Osteoblast (primary cell): ENCODE measurements at regions not wholly inside any gene's neighbourhood (a gene's known extent, or its start where the extent isn't known, plus 50 kb on each side); places are given as distances from the start of the nearest gene placed in this dataset.
"Not testable (repeated sequence)": the region's sequence is repeated elsewhere in the genome, so short reads cannot be mapped to it uniquely, and the experiment has no call there.

ENCODE experiments used
- DNase-seq: peaks from one replicate; pipeline ENCODE4 v3.0.0; 2011; ENCODE audit warnings: low spot score, mixed read lengths; ENCODE audit not compliant: insufficient read length; ENCODE audit errors: missing footprints
- H2AFZ ChIP-seq: 2 replicates; pipeline ENCODE4 v1.6.0; 2011; ENCODE audit warnings: mild to moderate bottlenecking, low read length
- H3K27ac ChIP-seq: 2 replicates; pipeline ENCODE4 v1.5.1; 2011; ENCODE audit warnings: mild to moderate bottlenecking, low read depth, low read length, moderate library complexity
- H3K27me3 ChIP-seq: 2 replicates; pipeline ENCODE4 v1.6.0; 2012; ENCODE audit warnings: mild to moderate bottlenecking, control low read depth, inconsistent platforms, low read length, moderate library complexity; ENCODE audit not compliant: insufficient read depth
- H3K36me3 ChIP-seq: 2 replicates; pipeline ENCODE4 v1.5.1; 2011; ENCODE audit warnings: mild to moderate bottlenecking, low read length, control low read depth, moderate library complexity; ENCODE audit not compliant: insufficient read depth
- H3K4me1 ChIP-seq: 2 replicates; pipeline ENCODE4 v1.5.1; 2011; ENCODE audit warnings: mild to moderate bottlenecking, low read length, control low read depth, moderate library complexity; ENCODE audit not compliant: insufficient read depth
- H3K4me2 ChIP-seq: 2 replicates; pipeline ENCODE4 v1.6.0; 2011; ENCODE audit warnings: mild to moderate bottlenecking, low read length; ENCODE audit not compliant: insufficient read depth
- H3K4me3 ChIP-seq: fragments of 200-600 bp; sonication (generic); 3 replicates; pipeline ENCODE4 v1.5.1; 2012; ENCODE audit warnings: mild to moderate bottlenecking, low read length, inconsistent platforms; ENCODE audit not compliant: insufficient read depth
- H3K79me2 ChIP-seq: 2 replicates; pipeline ENCODE4 v1.6.0; 2012; ENCODE audit warnings: mild to moderate bottlenecking, low read length, control low read depth, inconsistent platforms; ENCODE audit not compliant: insufficient read depth
- H3K9me3 ChIP-seq: 2 replicates; pipeline ENCODE4 v1.5.1; 2011; ENCODE audit warnings: low read depth, low read length, control low read depth
- H4K20me1 ChIP-seq: 2 replicates; pipeline ENCODE4 v1.6.0; 2012; ENCODE audit warnings: mild to moderate bottlenecking, low read length, control low read depth; ENCODE audit not compliant: insufficient read depth
- CTCF ChIP-seq: IDR thresholded peaks from 2 replicates; pipeline ENCODE4 v1.5.1; 2011; ENCODE audit warnings: mild to moderate bottlenecking, low read depth, low read length, moderate library complexity; ENCODE audit errors: extremely low read depth

GRCh38 chr12:93991829-93992461, 156.4 kb upstream of the PLXNC1 start:
- H3K79me2 ChIP-seq: no peaks in the 10 kb centered on the region
- no peaks in the 10 kb centered on the region for H3K27me3 ChIP-seq
- H3K36me3 ChIP-seq: no peaks in the 10 kb centered on the region
- H4K20me1 ChIP-seq: no peaks in the 10 kb centered on the region
- H2AFZ ChIP-seq: no peak overlapping the region
- H3K4me3 ChIP-seq: no peak overlapping the region
- H3K4me2 ChIP-seq: peak overlapping the region; percentile 87
- DNase-seq: peak; percentile 76
- H3K27ac ChIP-seq: no peak overlapping the region
- no peak for TF ChIP-seq CTCF
- H3K9me3 ChIP-seq: no peaks in the 10 kb centered on the region
- H3K4me1 ChIP-seq: peaks cover 6% of the 10 kb centered on the region

DNA sequence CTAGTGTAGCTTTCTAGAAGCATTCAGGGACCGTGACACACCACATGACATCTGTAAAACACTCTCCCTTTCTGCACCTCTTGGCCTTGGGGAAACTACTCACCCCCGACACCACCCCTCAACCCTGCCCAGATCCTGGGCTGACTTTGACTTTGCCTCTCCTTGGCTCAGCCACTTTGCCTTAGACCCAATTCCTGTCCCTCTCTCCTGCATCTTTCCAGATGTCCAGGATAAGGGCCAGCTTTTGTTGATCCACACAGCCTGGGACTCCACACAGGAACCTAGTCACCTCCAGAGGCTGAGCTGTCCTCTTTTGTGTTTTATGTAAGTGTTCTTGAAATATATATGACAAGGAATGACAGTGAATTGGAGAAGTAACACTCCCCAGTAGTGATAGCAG, 153.7 kb upstream of the PLXNC1 start:
- Histone ChIP-seq H3K36me3 (no peaks in the 10 kb centered on the region), H3K27me3 (no peaks in the 10 kb centered on the region), H3K79me2 (no peaks in the 10 kb centered on the region), H3K4me3 (no peak overlapping the region), H3K4me1 (peaks cover 6% of the 10 kb centered on the region), H2AFZ (no peak overlapping the region), H3K4me2 (no peak overlapping the region), H4K20me1 (no peaks in the 10 kb centered on the region), H3K9me3 (no peaks in the 10 kb centered on the region), H3K27ac (no peak overlapping the region)
- no peak for DNase-seq
- TF ChIP-seq CTCF: no peak

- Histone ChIP-seq H3K79me2 (no peaks in the 10 kb centered on the region), H3K9me3 (no peaks in the 10 kb centered on the region)
Measured at GRCh38 chr12:93996321-93996720, 152.1 kb upstream of the PLXNC1 start.

GRCh38 chr12:94001691-94002090, 146.7 kb upstream of the PLXNC1 start:
- no peak for DNase-seq

More at GRCh38 chr12:93996321-93996720, 152.1 kb upstream of the PLXNC1 start:
- H3K4me3 ChIP-seq: no peak overlapping the region
- no peaks in the 10 kb centered on the region for H3K27me3 ChIP-seq
- H3K36me3 ChIP-seq: no peaks in the 10 kb centered on the region
- no peak for DNase-seq
- no peak for TF ChIP-seq CTCF
- H3K4me2 ChIP-seq: no peak overlapping the region
- peaks cover 4% of the 10 kb centered on the region for H3K4me1 ChIP-seq
- H3K27ac ChIP-seq: no peak overlapping the region
- no peak overlapping the region for H2AFZ ChIP-seq
- H4K20me1 ChIP-seq: no peaks in the 10 kb centered on the region

GRCh38 chr12:94002925-94003324, 145.5 kb upstream of the PLXNC1 start:
- DNase-seq, H4K20me1 ChIP-seq, H3K36me3 ChIP-seq, H3K27ac ChIP-seq, H3K27me3 ChIP-seq, H2AFZ ChIP-seq, H3K9me3 ChIP-seq, H3K4me1 ChIP-seq, H3K79me2 ChIP-seq, H3K4me2 ChIP-seq, H3K4me3 ChIP-seq: not testable (repeated sequence)

More at GRCh38 chr12:94001691-94002090, 146.7 kb upstream of the PLXNC1 start:
- Histone ChIP-seq H3K27ac (no peak overlapping the region), H3K9me3 (no peaks in the 10 kb centered on the region), H3K79me2 (no peaks in the 10 kb centered on the region), H2AFZ (no peak overlapping the region), H4K20me1 (no peaks in the 10 kb centered on the region), H3K4me2 (no peak overlapping the region), H3K4me3 (no peak overlapping the region), H3K4me1 (no peaks in the 10 kb centered on the region), H3K36me3 (no peaks in the 10 kb centered on the region), H3K27me3 (no peaks in the 10 kb centered on the region)
- no peak for TF ChIP-seq CTCF

DNA sequence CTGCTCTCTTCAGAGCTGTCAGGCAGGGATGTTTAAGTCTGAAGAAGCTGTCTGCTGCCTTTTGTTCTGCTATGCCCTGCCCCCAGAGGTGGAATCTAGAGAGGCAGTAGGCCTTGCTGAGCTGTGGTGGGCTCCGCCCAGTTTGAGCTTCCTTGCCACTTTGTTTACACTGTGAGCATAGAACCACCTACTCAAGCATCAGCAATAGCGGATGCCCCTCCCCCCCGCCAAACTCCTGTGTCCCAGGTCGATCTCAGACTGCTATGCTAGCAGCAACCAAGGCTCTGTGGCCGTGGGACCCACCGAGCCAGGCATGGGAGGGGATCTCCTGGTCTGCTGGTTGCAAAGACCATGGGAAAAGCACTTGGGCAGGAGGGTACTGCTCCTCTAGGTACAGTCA, 140.5 kb upstream of the PLXNC1 start:
- H2AFZ ChIP-seq, H3K27me3 ChIP-seq, H3K36me3 ChIP-seq, DNase-seq, H3K9me3 ChIP-seq, H3K27ac ChIP-seq, H3K4me3 ChIP-seq, H3K4me1 ChIP-seq, H4K20me1 ChIP-seq, H3K4me2 ChIP-seq, H3K79me2 ChIP-seq: not testable (repeated sequence)
